Hippocampal formation (tissue), 2 donors: ENCODE measurements at regions not wholly inside any gene's neighbourhood (a gene's known extent, or its start where the extent isn't known, plus 50 kb on each side); places are given as distances from the start of the nearest gene placed in this dataset.
"Not testable (repeated sequence)": the region's sequence is repeated elsewhere in the genome, so short reads cannot be mapped to it uniquely, and the experiment has no call there.

Experiments used
- DNase-seq, 2 donors: peaks; one replicate each; lab custom pipeline; 2025; lab: John Stamatoyannopoulos, UW

- no peak for DNase-seq
Observed at GRCh38 chr16:59108374-59108773, 374.3 kb upstream of the GOT2 start.

- not testable (repeated sequence) for DNase-seq
Observed at GRCh38 chr16:59096682-59097081, 362.6 kb upstream of the GOT2 start.

- no peak for DNase-seq
Observed at GRCh38 chr16:59090541-59090940, 356.4 kb upstream of the GOT2 start.

- no peak for DNase-seq
Observed at GRCh38 chr16:59088431-59088830, 354.3 kb upstream of the GOT2 start.

- DNase-seq: no peak
Observed at GRCh38 chr16:59087641-59088040, 353.5 kb upstream of the GOT2 start.

GRCh38 chr16:59067205-59067604 is 333.1 kb upstream of the GOT2 start:
- DNase-seq: peak in 1 of 2 donors; percentile 4

GRCh38 chr16:59060207-59060606 is 326.1 kb upstream of the GOT2 start:
- DNase-seq: no peak

- DNase-seq: no peak
Observed at GRCh38 chr16:59058250-59058649, 324.1 kb upstream of the GOT2 start.

- DNase-seq: no peak
Observed at GRCh38 chr16:59053911-59054310, 319.8 kb upstream of the GOT2 start.

GRCh38 chr16:59052231-59052630 is 318.1 kb upstream of the GOT2 start:
- DNase-seq: no peak

GRCh38 chr16:59048876-59049275 is 314.8 kb upstream of the GOT2 start:
- DNase-seq: no peak

- DNase-seq: no peak
Observed at GRCh38 chr16:59047114-59047513, 313.0 kb upstream of the GOT2 start.

GRCh38 chr16:59046335-59046734 is 312.2 kb upstream of the GOT2 start:
- no peak for DNase-seq

- no peak for DNase-seq
Observed at GRCh38 chr16:59045501-59045900, 311.4 kb upstream of the GOT2 start.

GRCh38 chr16:59044616-59045015 is 310.5 kb upstream of the GOT2 start:
- no peak for DNase-seq

- DNase-seq: no peak
Observed at GRCh38 chr16:59042301-59042700, 308.2 kb upstream of the GOT2 start.

- DNase-seq: peak in 1 of 2 donors; percentile 15
Observed at GRCh38 chr16:59039066-59039720, 305.1 kb upstream of the GOT2 start.

GRCh38 chr16:59030923-59031485 is 296.9 kb upstream of the GOT2 start:
- DNase-seq: no peak

- no peak for DNase-seq
Observed at GRCh38 chr16:59021751-59022150, 287.6 kb upstream of the GOT2 start.

GRCh38 chr16:59013930-59014329 is 279.8 kb upstream of the GOT2 start:
- DNase-seq: no peak

- DNase-seq: no peak
Observed at GRCh38 chr16:58999762-59000161, 265.6 kb upstream of the GOT2 start.

GRCh38 chr16:58992755-58993154 is 258.6 kb upstream of the GOT2 start:
- DNase-seq: not testable (repeated sequence)

GRCh38 chr16:58983181-58983965 is 249.3 kb upstream of the GOT2 start:
- DNase-seq: not testable (repeated sequence)
